Lower leg skin (tissue), 4 donors: ENCODE measurements at regions not wholly inside any gene's neighbourhood (a gene's known extent, or its start where the extent isn't known, plus 50 kb on each side); places are given as distances from the start of the nearest gene placed in this dataset.
"Not testable (repeated sequence)": the region's sequence is repeated elsewhere in the genome, so short reads cannot be mapped to it uniquely, and the experiment has no call there.

Source experiments
- DNase-seq, 2 donors: peaks; one replicate each; pipeline ENCODE4 v3.0.0-alpha.2; 2019; ENCODE audit warnings: low spot score in 2 of 2
- H3K4me3 ChIP-seq: fragments of 200-600 bp; sonication (generic); 2 replicates; pipeline ENCODE4 v1.5.1; 2017; ENCODE audit warnings: mild to moderate bottlenecking, low read depth; ENCODE audit not compliant: poor library complexity, severe bottlenecking
- CTCF ChIP-seq, 3 donors: fragments of 450-650 bp; IDR thresholded peaks; one replicate each; pipeline ENCODE4 v1.5.1; 2016; ENCODE audit warnings: antibody characterized with exemption in 3 of 3, mild to moderate bottlenecking in 3 of 3, moderate library complexity in 2 of 3
- POLR2A ChIP-seq, 2 donors: fragments of 450-650 bp; IDR thresholded peaks; one replicate each; pipeline ENCODE4 v1.6.1; 2016 to 2017; ENCODE audit warnings: antibody characterized with exemption in 2 of 2, mild to moderate bottlenecking in 1 of 2, moderate library complexity in 1 of 2
- WGBS, 2 donors: methylation state at CpG; one replicate each; pipeline ENCODE4 v1.1.5; 2018; 5-methylcytosine and 5-hydroxymethylcytosine counted together
- intact Hi-C: fragments of 100-400 bp; cut with DNase I; formaldehyde crosslinking; loops from one replicate; pipeline ENCODE4 v1.15.0; 2023; ENCODE audit warnings: low total_unique reads

DNA sequence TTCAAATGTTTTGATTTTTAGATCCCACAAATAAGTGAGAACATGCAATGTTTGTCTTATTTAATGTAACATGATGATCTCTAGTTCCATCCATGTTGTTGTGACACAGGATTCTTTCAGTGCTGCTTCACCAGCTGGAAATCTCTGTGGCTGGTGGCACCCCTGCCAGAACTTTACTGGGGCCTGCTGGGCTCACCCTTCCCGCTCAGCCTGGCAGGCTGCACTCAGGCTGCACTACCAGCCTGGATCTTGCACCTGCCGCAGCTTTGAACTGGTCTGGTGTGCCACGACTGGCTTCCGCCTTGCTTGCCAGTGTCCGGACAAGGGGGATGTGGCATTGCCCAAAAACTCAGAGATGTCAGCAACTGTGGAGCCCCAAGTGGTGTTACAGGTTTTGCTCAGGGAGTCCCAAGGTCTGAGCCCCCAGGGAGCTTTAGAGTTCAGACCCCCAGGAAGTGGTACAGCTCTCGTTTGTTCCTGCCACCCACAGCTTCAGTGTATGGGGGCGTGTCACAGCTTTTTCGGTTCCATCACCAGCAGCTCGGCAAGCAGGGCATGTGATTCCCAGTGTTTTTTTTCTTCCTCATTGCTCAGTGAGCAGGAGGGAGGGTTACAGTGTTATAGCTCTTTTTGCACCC, 72.3 kb upstream of the SYNCRIP start:
- 83 to 87% methylated on average over 9 of the region's 9 CpGs for WGBS, 2 donors
- no peak for DNase-seq
- intact Hi-C loops = no loop called here
- no peak for TF ChIP-seq POLR2A (IDR thresholded peaks at IDR 0.05)
- TF ChIP-seq CTCF (IDR thresholded peaks at IDR 0.05) = no peak
- no peak overlapping the region for H3K4me3 ChIP-seq

DNA sequence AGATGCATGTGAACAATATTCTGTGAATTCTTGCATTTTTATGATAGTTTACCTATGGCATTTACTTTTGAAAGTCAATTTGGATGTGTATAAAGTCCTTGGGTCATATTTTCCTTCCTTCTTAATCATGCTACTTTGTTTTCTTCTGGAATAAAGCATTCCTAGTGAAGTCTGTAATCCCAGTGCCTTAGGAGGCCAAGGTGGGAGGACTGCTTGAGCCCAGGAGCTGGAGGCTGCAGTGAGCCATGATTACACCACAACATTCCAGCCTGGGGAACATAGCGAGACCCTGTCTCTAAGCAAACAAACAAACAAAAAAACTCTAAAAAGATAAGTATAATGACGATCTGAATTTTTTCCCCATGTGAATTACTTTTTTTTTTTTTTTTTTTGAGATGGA, 69.7 kb upstream of the SYNCRIP start:
- TF ChIP-seq POLR2A (IDR thresholded peaks at IDR 0.05) (no peak), CTCF (IDR thresholded peaks at IDR 0.05) (no peak)
- intact Hi-C loops = no loop called here
- DNase-seq = no peak
- H3K4me3 ChIP-seq = no peak overlapping the region
- 77 to 91% methylated on average over 2 of the region's 2 CpGs for WGBS, 2 donors

- H3K4me3 ChIP-seq, DNase-seq, intact Hi-C loops: not testable (repeated sequence)
- WGBS, 2 donors = 86 to 89% methylated on average over 1 of the region's 1 CpG
These were observed 64.9 kb upstream of the SYNCRIP start for GRCh38 chr6:85707515-85708145.

DNA sequence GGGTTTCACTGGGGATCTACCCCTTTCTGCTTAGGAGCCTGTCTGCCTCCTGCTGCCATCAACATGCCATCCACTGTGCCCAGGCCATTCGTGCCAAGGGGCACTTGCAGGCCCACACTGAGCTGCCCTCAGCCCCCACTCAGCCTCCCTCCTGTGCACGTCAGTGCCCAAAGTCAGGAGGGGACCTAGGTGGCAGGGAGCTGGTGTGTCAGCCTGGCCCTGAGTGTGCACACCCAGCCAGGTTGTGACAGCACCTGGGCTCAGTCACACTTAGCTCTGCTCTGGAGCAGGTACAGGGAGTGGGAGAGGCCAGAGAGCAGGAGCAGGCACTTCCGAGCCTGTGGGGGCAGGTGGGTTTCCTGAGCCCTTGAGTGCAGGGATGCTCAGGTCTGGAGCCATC, 63.6 kb upstream of the SYNCRIP start:
- 56 to 69% methylated on average over 3 of the region's 3 CpGs for WGBS, 2 donors
- intact Hi-C loops = no loop called here
- no peak for DNase-seq
- no peak for TF ChIP-seq CTCF (IDR thresholded peaks at IDR 0.05)
- no peak overlapping the region for H3K4me3 ChIP-seq

DNA sequence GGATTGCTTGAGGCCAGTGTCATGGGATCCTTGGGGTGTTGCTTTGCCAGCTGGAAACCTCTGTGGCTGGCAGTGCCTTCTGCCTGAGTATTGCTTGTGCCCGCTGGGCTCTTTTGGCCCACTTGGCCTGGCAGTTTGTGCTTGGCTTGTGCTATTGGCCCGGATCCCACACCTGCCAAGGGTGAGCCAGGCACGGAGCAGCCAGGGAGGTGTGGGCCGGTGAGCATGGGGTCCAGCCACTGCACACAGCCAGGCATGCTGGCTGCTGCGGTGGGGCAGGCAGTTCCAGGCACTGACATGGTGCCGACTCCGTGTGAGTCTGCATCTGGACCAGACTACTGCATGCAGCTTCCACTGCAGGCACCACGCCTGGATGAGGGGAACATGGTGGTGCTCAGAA, 62.5 kb upstream of the SYNCRIP start:
- WGBS, 2 donors = 57 to 69% methylated on average over 1 to 7 of the region's 8 CpGs
- intact Hi-C loops = no loop called here
- DNase-seq = no peak
- H3K4me3 ChIP-seq = no peak overlapping the region
- no peak for TF ChIP-seq CTCF (IDR thresholded peaks at IDR 0.05)
- TF ChIP-seq POLR2A (IDR thresholded peaks at IDR 0.05) = no peak

- intact Hi-C loops = no loop called here
- H3K4me3 ChIP-seq = no peak overlapping the region
- no peak for TF ChIP-seq CTCF (IDR thresholded peaks at IDR 0.05)
- no peak for TF ChIP-seq POLR2A (IDR thresholded peaks at IDR 0.05)
- no peak for DNase-seq
These were observed 60.7 kb upstream of the SYNCRIP start for GRCh38 chr6:85703406-85703805.
